ENCODE measurements at regions not wholly inside any gene's neighbourhood (a gene's known extent, or its start where the extent isn't known, plus 50 kb on each side); places are given as distances from the start of the nearest gene placed in this dataset.
"Not testable (repeated sequence)": the region's sequence is repeated elsewhere in the genome, so short reads cannot be mapped to it uniquely, and the experiment has no call there.

DNA sequence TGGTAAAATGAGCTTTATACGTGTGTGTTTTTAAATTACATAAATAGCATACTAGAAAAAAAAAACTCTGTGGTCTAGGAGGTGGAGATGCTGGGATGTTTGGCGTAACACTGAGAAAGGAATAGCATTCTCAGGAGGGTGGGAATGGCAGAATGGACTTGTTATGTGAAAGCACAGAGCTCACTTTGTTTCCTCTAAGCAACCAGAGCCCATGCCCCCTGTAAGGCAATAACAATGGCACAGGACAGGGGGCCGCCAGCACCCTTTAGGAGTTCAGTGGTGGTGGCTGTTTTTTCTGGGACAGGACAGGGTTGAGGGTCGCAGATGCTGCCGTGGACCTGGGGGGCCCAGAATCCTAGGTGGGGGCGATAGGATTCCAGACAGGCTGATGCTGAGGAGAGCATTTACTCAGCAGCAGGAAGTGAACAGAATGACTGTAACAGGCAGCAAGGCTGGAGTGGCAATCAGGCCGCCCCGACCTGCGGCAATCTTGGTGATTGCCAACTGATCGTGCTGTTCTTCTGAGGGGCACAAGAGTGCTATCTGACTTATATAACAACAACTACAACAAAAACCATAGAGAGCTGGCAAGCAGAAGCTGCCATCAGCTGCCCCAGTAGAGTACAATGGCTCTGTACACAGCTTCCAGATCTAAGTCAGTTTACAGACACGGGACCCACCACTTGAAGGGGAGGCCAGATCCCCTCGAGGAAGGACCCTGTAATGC is 160.4 kb downstream of the UACA start:
- DNase-seq, result no peak

- DNase-seq, result no peak
These were observed 161.1 kb downstream of the UACA start for GRCh38 chr15:70602281-70602680.

DNA sequence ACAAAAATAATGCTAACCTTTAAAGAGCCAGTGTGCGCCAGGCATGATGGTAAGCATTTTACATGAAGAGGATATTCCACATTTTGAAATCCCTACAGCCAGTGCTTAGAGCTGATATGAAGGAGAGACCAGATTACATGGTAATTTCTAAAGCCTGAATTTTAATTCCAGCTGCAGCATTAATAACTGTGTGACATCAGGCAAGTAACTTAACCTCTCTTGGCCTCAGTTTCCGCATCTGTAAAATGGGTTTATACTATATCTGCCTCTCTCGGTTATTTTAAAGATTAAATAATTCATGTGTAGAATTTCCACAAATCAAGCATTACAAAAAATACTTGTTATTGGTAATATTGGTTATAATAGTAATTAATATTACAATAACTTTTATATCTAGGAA is 165.4 kb downstream of the UACA start:
- DNase-seq, result no peak

DNA sequence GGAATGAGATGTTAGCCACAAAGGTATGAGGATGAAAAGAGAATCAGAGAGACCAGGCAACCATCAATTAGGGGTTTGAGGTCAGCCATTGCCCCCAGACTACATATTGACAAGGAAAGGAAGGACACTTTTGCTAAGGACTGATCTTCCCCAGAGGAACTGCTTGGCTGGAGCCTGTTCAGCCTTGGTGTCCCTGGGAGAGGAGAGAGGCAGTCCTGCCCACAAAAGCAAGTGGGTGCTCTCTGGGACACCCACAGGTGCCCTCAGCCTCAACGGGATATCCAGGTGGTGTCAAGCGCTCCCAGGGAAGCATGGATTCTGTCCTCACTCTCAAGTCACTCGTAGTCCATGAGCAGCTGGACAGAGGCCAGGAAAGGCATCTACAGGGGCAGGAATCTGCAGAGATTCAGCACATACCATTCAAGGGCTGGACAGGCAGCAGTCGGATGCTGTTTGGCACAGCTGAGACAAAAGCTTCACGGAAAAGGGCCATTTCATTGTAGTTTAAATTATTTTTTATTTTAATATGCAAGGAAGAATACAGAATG is 166.2 kb downstream of the UACA start:
- DNase-seq, result no peak

- DNase-seq, result no peak
These were observed 166.9 kb downstream of the UACA start for GRCh38 chr15:70596354-70597055.

- DNase-seq, result no peak
These were observed 169.6 kb downstream of the UACA start for GRCh38 chr15:70593795-70594194.

GRCh38 chr15:70589728-70590127 is 173.6 kb downstream of the UACA start:
- DNase-seq, result no peak

GRCh38 chr15:70589221-70589620 is 174.1 kb downstream of the UACA start:
- DNase-seq, result no peak

GRCh38 chr15:70588613-70589012 is 174.7 kb downstream of the UACA start:
- DNase-seq, result no peak

DNA sequence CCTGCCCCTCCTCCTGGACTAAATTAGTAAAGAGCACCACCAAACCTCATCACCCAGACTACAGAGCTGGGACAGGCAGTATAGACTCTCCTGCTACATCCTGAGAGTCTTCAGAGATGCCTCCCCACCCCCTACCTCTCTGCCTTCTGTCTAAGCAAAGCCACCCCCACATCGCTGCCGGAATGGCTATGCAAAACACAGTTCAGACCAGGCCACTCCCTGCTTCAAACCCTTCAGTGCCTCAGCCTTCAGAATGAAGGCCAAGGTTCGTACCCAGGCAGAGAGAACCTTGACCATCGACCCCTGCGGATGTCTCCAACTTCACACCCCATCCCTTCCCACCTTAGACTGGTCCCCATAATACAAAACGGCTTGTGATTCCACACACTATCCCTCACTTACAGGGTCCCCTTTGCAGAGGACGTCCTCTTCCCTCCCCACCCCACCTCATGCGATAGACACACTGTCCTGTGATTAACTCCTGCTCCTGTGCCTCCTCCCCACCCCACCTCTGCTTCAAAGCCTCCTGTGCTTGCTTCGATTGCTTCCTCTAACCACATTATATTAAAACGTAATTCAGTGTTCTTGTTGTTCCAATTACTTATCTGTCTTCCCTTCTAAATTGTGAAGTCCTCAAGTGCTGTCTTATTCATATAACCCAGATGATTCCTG is 175.3 kb downstream of the UACA start:
- DNase-seq, result no peak

DNA sequence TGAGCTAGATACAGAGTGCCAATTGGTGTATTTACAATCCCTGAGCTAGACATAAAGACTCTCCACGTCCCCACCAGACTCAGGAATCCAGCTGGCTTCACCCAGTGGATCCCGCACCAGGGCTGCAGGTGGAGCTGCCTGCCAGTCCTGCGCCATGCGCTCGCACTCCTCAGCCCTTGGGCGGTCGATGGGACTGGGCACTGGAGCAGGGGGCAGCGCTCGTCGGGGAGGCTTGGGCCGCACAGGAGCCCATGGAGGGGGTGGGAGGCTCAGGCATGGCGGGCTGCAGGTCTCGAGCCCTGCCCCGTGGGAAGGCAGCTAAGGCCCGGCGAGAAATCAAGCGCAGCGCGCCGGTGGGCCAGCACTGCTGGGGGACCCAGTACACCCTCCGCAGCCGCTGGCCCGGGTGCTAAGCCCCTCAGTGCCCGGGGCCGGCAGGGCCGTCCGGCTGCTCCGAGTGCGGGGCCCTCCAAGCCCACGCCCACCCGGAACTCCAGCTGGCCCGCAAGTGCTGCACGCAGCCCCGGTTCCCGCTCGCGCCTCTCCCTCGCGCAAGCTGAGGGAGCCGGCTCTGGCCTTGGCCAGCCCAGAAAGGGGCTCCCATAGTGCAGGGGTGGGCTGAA is 176.2 kb downstream of the UACA start:
- DNase-seq, result not testable (repeated sequence)

DNA sequence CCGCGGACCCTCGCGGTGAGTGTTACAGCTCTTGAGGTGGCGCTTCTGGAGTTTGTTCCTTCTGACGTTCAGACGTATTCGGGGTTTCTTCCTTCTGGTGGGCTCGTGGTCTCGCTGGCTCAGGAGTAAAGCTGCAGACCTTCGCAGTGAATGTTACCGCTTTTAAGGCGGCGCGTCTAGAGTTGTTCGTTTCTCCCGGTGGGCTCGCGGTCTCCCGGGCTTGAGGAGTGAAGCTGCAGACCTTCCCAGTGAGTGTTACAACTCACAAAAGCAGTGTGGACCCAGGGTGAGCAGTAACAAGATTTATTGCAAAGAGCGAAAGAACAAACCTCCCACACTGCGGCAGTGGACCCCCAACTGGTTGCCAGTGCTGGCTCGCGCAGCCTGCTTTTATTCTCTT is 177.1 kb downstream of the UACA start:
- no peak for DNase-seq

GRCh38 chr15:70585707-70586034 is 177.7 kb downstream of the UACA start:
- DNase-seq, result no peak

DNA sequence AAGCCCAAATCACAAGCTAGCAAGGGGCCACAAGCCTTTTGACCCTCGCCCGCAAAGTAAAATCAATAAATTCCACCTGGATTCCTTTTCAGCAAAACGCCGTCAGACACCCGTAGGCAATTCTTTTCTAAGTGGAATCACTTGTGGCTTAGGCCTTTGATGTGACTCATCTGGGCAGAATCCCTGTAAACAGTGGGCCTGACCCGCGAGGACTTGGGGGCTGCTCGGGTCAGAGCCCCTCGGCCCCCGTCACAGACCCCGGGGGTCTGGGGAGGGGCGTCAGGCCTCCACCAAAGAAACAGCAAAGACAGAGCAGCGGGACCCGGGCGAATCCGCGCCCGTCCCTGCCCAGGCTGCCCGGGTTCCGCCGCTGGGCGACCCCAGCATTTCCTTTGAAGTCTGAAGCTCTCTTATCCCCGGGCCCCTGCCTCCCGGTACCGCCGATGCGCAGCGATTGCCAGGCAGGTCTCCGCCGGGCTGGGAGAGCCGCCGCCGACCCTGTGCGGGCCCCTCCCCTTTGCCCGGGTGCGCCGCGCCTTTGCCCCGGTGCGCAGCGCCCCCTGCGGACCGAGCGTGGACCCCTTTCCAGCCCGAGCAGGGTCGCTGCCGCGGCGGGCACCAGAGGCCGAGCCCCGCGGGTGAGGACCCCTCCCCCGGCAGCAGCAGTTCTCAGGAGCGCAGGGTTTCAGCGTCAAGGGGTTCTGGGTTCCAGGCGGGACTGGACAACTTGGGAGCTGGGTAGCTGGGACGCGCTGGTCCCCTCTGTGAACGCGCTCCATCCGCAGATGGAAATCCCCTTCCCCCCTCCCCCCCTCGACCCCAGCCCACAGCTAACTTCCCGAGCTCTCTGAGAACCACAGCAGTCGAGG is 178.3 kb downstream of the UACA start:
- no peak for DNase-seq

DNA sequence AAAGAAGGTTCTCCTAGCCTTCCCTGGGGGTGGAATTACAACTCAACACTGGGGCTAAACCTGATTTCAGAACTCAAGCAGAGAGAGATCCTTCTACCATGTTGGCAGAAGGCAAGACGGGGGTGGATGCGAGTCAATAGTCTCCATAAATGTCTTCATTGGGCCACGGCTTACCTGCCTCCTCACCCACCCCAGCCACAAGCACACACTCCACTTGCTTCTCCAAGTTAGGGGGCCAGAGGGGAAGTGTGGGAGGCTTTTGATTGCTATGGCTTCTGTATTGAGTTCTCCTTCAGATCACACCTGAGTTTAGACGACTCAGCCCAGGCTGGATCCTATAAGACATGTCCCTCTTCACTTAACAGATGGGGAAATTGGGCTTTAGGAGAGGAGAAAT is 178.9 kb downstream of the UACA start:
- no peak for DNase-seq

GRCh38 chr15:70583006-70583405 is 180.4 kb downstream of the UACA start:
- no peak for DNase-seq

- peak; percentile 63 for DNase-seq
These were observed 181.0 kb downstream of the UACA start for GRCh38 chr15:70582143-70582945.

GRCh38 chr15:70580958-70581357 is 182.4 kb downstream of the UACA start:
- no peak for DNase-seq

- no peak for DNase-seq
These were observed 183.1 kb downstream of the UACA start for GRCh38 chr15:70580286-70580685.

DNA sequence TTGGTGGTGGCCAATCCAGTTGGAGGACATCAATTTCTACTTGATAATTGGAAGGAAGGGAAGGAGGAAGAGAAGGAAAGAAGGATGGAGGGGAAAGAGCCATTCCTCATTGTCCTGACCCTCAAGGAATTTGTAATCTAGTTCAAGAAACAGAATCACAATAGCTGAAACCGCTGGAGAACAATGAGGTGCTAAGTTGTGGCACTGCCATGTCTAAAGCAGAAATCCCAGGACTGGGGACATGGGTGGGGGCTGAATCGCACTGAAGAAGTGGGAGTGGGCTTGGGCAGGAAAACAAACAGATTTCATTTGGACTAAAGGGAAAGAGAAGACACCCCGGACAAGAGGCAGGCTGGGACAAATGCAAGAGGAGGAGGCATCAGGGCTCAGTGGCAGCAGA is 183.6 kb downstream of the UACA start:
- no peak for DNase-seq

DNA sequence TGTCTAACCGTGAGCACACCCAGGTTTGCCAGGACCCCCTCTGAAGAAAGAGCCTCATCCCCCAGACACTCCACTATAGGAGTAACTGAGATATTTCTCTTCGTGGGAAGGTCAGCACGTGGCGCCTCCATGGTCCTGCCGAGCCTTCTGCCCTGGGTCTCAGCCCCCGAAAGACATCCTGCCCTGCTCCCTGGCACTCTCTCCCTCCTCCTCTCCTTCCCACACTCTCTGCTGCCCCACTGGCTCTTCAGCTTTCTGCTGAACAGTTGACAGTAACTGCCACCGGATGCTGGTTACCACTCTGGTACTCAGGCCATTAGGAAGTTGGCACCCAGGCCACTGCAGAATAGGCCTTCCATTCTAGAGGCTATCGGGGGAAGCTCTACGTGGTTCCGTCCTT is 185.2 kb downstream of the UACA start:
- DNase-seq, result no peak

All from muscle of arm (tissue), 1 donor.